GM19372 (cell line): ENCODE measurements at regions not wholly inside any gene's neighbourhood (a gene's known extent, or its start where the extent isn't known, plus 50 kb on each side); places are given as distances from the start of the nearest gene placed in this dataset.

Experiments used
- ATAC-seq: cut with Tn5 transposase; IDR thresholded peaks from one replicate; pipeline ENCODE4 v1.9.1; 2021; ENCODE audit warnings: mild to moderate bottlenecking, low read depth, moderate library complexity; ENCODE audit not compliant: unreplicated experiment

- no peak for ATAC-seq
Measured at GRCh38 chr5:86320266-86320665, 297.5 kb upstream of the COX7C start.

GRCh38 chr5:86329318-86329717, 288.4 kb upstream of the COX7C start:
- no peak for ATAC-seq

GRCh38 chr5:86330736-86331135, 287.0 kb upstream of the COX7C start:
- ATAC-seq = no peak

- no peak for ATAC-seq
Measured at GRCh38 chr5:86332851-86333250, 284.9 kb upstream of the COX7C start.

- no peak for ATAC-seq
Measured at GRCh38 chr5:86337667-86338460, 279.9 kb upstream of the COX7C start.

- no peak for ATAC-seq
Measured at GRCh38 chr5:86354664-86355063, 263.1 kb upstream of the COX7C start.

- ATAC-seq = no peak
Measured at GRCh38 chr5:86360801-86361200, 256.9 kb upstream of the COX7C start.

- ATAC-seq = no peak
Measured at GRCh38 chr5:86371061-86371460, 246.7 kb upstream of the COX7C start.

- no peak for ATAC-seq
Measured at GRCh38 chr5:86374611-86375010, 243.1 kb upstream of the COX7C start.

- ATAC-seq = no peak
Measured at GRCh38 chr5:86376214-86376613, 241.5 kb upstream of the COX7C start.

GRCh38 chr5:86403190-86403589, 214.6 kb upstream of the COX7C start:
- ATAC-seq = no peak

GRCh38 chr5:86404256-86404655, 213.5 kb upstream of the COX7C start:
- no peak for ATAC-seq

- no peak for ATAC-seq
Measured at GRCh38 chr5:86407711-86408110, 210.0 kb upstream of the COX7C start.

GRCh38 chr5:86411596-86411995, 206.1 kb upstream of the COX7C start:
- no peak for ATAC-seq

- no peak for ATAC-seq
Measured at GRCh38 chr5:86427158-86427557, 190.6 kb upstream of the COX7C start.

- ATAC-seq = no peak
Measured at GRCh38 chr5:86439593-86440110, 178.1 kb upstream of the COX7C start.

- no peak for ATAC-seq
Measured at GRCh38 chr5:86442036-86442745, 175.6 kb upstream of the COX7C start.

- ATAC-seq = no peak
Measured at GRCh38 chr5:86447362-86447761, 170.4 kb upstream of the COX7C start.

GRCh38 chr5:86452251-86452650, 165.5 kb upstream of the COX7C start:
- ATAC-seq = no peak

GRCh38 chr5:86460519-86460918, 157.2 kb upstream of the COX7C start:
- ATAC-seq = no peak

- ATAC-seq = no peak
Measured at GRCh38 chr5:86461169-86461956, 156.4 kb upstream of the COX7C start.
